Osteoblast (primary cell): ENCODE measurements at regions not wholly inside any gene's neighbourhood (a gene's known extent, or its start where the extent isn't known, plus 50 kb on each side); places are given as distances from the start of the nearest gene placed in this dataset.

Experiments used
- DNase-seq: peaks from one replicate; pipeline ENCODE4 v3.0.0; 2011; ENCODE audit warnings: low spot score, mixed read lengths; ENCODE audit not compliant: insufficient read length; ENCODE audit errors: missing footprints
- H2AFZ ChIP-seq: 2 replicates; pipeline ENCODE4 v1.6.0; 2011; ENCODE audit warnings: mild to moderate bottlenecking, low read length
- H3K27ac ChIP-seq: 2 replicates; pipeline ENCODE4 v1.5.1; 2011; ENCODE audit warnings: mild to moderate bottlenecking, low read depth, low read length, moderate library complexity
- H3K27me3 ChIP-seq: 2 replicates; pipeline ENCODE4 v1.6.0; 2012; ENCODE audit warnings: mild to moderate bottlenecking, control low read depth, inconsistent platforms, low read length, moderate library complexity; ENCODE audit not compliant: insufficient read depth
- H3K36me3 ChIP-seq: 2 replicates; pipeline ENCODE4 v1.5.1; 2011; ENCODE audit warnings: mild to moderate bottlenecking, low read length, control low read depth, moderate library complexity; ENCODE audit not compliant: insufficient read depth
- H3K4me1 ChIP-seq: 2 replicates; pipeline ENCODE4 v1.5.1; 2011; ENCODE audit warnings: mild to moderate bottlenecking, low read length, control low read depth, moderate library complexity; ENCODE audit not compliant: insufficient read depth
- H3K4me2 ChIP-seq: 2 replicates; pipeline ENCODE4 v1.6.0; 2011; ENCODE audit warnings: mild to moderate bottlenecking, low read length; ENCODE audit not compliant: insufficient read depth
- H3K4me3 ChIP-seq: fragments of 200-600 bp; sonication (generic); 3 replicates; pipeline ENCODE4 v1.5.1; 2012; ENCODE audit warnings: mild to moderate bottlenecking, low read length, inconsistent platforms; ENCODE audit not compliant: insufficient read depth
- H3K79me2 ChIP-seq: 2 replicates; pipeline ENCODE4 v1.6.0; 2012; ENCODE audit warnings: mild to moderate bottlenecking, low read length, control low read depth, inconsistent platforms; ENCODE audit not compliant: insufficient read depth
- H3K9me3 ChIP-seq: 2 replicates; pipeline ENCODE4 v1.5.1; 2011; ENCODE audit warnings: low read depth, low read length, control low read depth
- H4K20me1 ChIP-seq: 2 replicates; pipeline ENCODE4 v1.6.0; 2012; ENCODE audit warnings: mild to moderate bottlenecking, low read length, control low read depth; ENCODE audit not compliant: insufficient read depth
- TF ChIP-seq, protein P1 (sequence below): IDR thresholded peaks from 2 replicates; pipeline ENCODE4 v1.5.1; 2011; ENCODE audit warnings: mild to moderate bottlenecking, low read depth, low read length, moderate library complexity; ENCODE audit errors: extremely low read depth

DNA sequence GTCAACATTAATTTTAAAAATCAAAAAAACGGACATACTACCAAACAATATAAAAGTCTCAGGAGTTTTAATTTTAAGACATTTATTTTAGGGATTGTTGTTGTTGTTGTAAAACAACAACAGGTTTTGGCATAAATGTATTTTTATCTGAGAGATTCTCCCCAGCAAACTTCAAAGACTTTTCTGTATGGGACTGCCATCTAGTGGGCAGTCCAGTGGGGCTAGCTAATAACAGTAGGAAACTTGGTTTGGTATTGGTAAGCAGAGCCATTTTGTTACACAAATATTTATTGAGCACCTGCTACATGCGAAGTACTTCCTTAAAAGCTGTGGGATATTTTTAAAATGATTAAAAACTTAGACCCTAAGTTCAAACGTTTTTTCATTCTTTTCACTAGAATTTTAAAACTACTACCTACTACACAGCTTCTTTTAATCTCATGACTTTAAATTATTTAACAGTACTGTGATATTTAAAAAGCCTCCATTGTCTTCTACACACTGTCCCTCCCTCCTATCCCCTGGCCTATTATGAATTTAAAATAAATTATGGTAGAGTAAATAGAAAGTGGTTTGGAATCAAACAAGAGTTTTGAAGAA, 1028.4 kb upstream of the INTU start:
- no peak overlapping the region for H3K27ac ChIP-seq
- no peaks in the 10 kb centered on the region for H4K20me1 ChIP-seq
- H3K4me3 ChIP-seq, result no peak overlapping the region
- TF ChIP-seq, protein P1, sequence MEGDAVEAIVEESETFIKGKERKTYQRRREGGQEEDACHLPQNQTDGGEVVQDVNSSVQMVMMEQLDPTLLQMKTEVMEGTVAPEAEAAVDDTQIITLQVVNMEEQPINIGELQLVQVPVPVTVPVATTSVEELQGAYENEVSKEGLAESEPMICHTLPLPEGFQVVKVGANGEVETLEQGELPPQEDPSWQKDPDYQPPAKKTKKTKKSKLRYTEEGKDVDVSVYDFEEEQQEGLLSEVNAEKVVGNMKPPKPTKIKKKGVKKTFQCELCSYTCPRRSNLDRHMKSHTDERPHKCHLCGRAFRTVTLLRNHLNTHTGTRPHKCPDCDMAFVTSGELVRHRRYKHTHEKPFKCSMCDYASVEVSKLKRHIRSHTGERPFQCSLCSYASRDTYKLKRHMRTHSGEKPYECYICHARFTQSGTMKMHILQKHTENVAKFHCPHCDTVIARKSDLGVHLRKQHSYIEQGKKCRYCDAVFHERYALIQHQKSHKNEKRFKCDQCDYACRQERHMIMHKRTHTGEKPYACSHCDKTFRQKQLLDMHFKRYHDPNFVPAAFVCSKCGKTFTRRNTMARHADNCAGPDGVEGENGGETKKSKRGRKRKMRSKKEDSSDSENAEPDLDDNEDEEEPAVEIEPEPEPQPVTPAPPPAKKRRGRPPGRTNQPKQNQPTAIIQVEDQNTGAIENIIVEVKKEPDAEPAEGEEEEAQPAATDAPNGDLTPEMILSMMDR, result peak; percentile 79
- no peaks in the 10 kb centered on the region for H3K4me1 ChIP-seq
- no peaks in the 10 kb centered on the region for H3K36me3 ChIP-seq
- no peaks in the 10 kb centered on the region for H3K79me2 ChIP-seq
- no peak overlapping the region for H3K4me2 ChIP-seq
- no peak overlapping the region for H2AFZ ChIP-seq
- no peak for DNase-seq
- H3K9me3 ChIP-seq, result no peaks in the 10 kb centered on the region
- H3K27me3 ChIP-seq, result no peaks in the 10 kb centered on the region

DNA sequence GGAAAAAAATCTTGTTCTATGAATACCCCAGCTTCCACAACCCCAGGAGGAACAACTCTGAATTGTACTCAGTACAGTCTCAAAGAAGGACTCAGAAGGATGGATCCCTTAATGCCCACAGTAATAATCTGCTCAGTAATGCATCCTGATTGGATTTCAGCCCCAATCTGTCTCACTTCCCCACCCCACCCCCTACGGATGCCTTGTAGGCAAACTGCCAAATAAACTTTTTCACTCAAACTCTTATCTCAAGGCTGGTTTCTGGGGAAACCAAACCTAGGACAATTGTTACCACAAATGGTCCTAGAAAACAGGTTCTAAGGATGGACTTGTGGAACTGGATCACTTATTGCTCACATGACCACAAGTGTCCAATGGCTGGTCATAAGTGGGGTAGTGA, 1021.8 kb upstream of the INTU start:
- DNase-seq, result no peak
- H3K36me3 ChIP-seq, result no peaks in the 10 kb centered on the region
- no peak overlapping the region for H3K27ac ChIP-seq
- TF ChIP-seq, protein P1, result no peak
- no peak overlapping the region for H3K4me3 ChIP-seq
- no peaks in the 10 kb centered on the region for H3K79me2 ChIP-seq
- H4K20me1 ChIP-seq, result no peaks in the 10 kb centered on the region
- peaks cover 2% of the 10 kb centered on the region for H3K4me1 ChIP-seq
- no peaks in the 10 kb centered on the region for H3K9me3 ChIP-seq
- no peak overlapping the region for H2AFZ ChIP-seq
- no peaks in the 10 kb centered on the region for H3K27me3 ChIP-seq
- no peak overlapping the region for H3K4me2 ChIP-seq

DNA sequence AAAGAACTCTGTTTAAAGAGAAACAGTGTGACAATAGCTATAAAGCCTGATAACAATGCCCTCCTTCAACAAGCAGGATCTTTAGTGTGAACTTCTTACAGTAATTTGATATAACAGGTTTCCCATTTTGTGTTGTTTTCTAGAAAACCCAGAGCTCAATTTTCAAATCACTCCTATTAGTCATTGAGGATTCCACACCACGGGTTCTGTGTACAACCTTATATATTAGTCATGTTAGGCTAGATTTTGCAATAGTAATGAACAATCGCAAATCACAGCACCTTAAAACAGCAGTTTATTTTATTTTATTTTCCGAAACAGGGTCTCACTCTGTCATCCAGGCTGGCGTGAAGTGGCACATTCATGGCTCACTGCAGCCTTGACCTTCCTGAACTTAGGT, 1020.9 kb upstream of the INTU start:
- no peak overlapping the region for H3K4me2 ChIP-seq
- H4K20me1 ChIP-seq, result no peaks in the 10 kb centered on the region

DNA sequence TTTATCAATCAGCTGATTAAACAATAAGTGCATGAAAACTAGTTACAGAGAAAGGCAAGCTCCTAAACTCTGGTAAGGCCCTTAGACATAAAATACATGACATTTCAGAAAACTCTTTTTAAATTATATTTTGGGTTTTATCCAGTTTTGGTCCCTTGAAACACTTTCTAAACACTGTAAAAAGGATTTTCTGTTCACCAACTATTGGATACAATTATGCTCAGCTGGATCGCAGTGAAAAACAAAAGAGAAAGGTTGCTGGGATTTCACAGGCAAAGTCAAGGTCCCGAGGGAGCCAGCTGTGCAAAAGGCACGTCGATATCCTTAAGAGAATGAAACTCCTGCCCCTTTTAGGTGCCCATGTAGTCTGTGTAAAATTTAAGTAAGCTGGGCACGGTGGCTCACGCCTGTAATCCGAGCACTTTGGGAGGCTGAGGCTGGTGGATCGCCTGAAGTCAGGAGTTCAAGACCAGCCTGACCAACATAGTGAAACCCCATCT, 1018.4 kb upstream of the INTU start:
- peaks cover 2% of the 10 kb centered on the region for H3K4me1 ChIP-seq
- DNase-seq, result no peak
- no peaks in the 10 kb centered on the region for H3K36me3 ChIP-seq
- no peak overlapping the region for H3K4me3 ChIP-seq
- no peak overlapping the region for H3K27ac ChIP-seq
- H3K9me3 ChIP-seq, result no peaks in the 10 kb centered on the region
- H2AFZ ChIP-seq, result peak overlapping the region; percentile 20
- H3K4me2 ChIP-seq, result no peak overlapping the region
- no peaks in the 10 kb centered on the region for H3K27me3 ChIP-seq
- no peaks in the 10 kb centered on the region for H4K20me1 ChIP-seq
- no peaks in the 10 kb centered on the region for H3K79me2 ChIP-seq
- TF ChIP-seq, protein P1, result no peak

More for the DNA sequence above, 1020.9 kb upstream of the INTU start:
- peak; percentile 80 for DNase-seq
- Histone ChIP-seq H3K4me1 (peaks cover 2% of the 10 kb centered on the region), H3K4me3 (no peak overlapping the region), H3K79me2 (no peaks in the 10 kb centered on the region), H3K27me3 (no peaks in the 10 kb centered on the region), H3K36me3 (no peaks in the 10 kb centered on the region), H3K27ac (no peak overlapping the region), H3K9me3 (no peaks in the 10 kb centered on the region), H2AFZ (no peak overlapping the region)
- TF ChIP-seq, protein P1, result no peak
